ENCODE measurements at regions not wholly inside any gene's neighbourhood (a gene's known extent, or its start where the extent isn't known, plus 50 kb on each side); places are given as distances from the start of the nearest gene placed in this dataset.
"Not testable (repeated sequence)": the region's sequence is repeated elsewhere in the genome, so short reads cannot be mapped to it uniquely, and the experiment has no call there.

- H3K36me3 ChIP-seq (ENCODE audit: control insufficient read depth in 2 of 3, insufficient read depth in 3 of 3, low read length in 3 of 3); H3K4me1 ChIP-seq (ENCODE audit: control insufficient read depth in 2 of 3, insufficient read depth in 2 of 3, low read depth in 1 of 3, low read length in 3 of 3); intact Hi-C loops (cut with DNase I); H3K27me3 ChIP-seq (ENCODE audit: control insufficient read depth, insufficient read depth, low read length); DNase-seq; H3K9me3 ChIP-seq (ENCODE audit: control insufficient read depth in 2 of 3, insufficient read depth in 1 of 3, low read length in 3 of 3); H3K9ac ChIP-seq (ENCODE audit: low read length in 3 of 3); H3K4me3 ChIP-seq (ENCODE audit: low read length in 3 of 3); FAIRE-seq; H3K27ac ChIP-seq (ENCODE audit: low read depth in 2 of 2, low read length in 2 of 2): not testable (repeated sequence)
Measured at GRCh38 chr4:86413426-86413825, 53.6 kb upstream of the MAPK10 start.

- Histone ChIP-seq H3K9me3 (ENCODE audit: control insufficient read depth in 2 of 3, insufficient read depth in 1 of 3, low read length in 3 of 3) (no peaks in the 10 kb centered on the region), H3K9ac (ENCODE audit: low read length in 3 of 3) (no peak overlapping the region), H3K27me3 (ENCODE audit: control insufficient read depth, insufficient read depth, low read length) (no peaks in the 10 kb centered on the region), H3K4me1 (ENCODE audit: control insufficient read depth in 2 of 3, insufficient read depth in 2 of 3, low read depth in 1 of 3, low read length in 3 of 3) (peaks cover 0 to 2% (median 0%) of the 10 kb centered on the region in 3 donors), H3K27ac (ENCODE audit: low read depth in 2 of 2, low read length in 2 of 2) (no peak overlapping the region), H3K36me3 (ENCODE audit: control insufficient read depth in 2 of 3, insufficient read depth in 3 of 3, low read length in 3 of 3) (no peaks in the 10 kb centered on the region), H3K4me3 (ENCODE audit: low read length in 3 of 3) (no peak overlapping the region)
- no peak for FAIRE-seq
- DNase-seq: no peak
- intact Hi-C loops (cut with DNase I): no loop called here
- TF ChIP-seq CTCF (IDR thresholded peaks at IDR 0.05; ENCODE audit: borderline replicate concordance, extremely low read depth, insufficient read depth): no peak
Measured at GRCh38 chr4:86414686-86415085, 54.8 kb upstream of the MAPK10 start.

GRCh38 chr4:86416081-86416480 is 56.2 kb upstream of the MAPK10 start:
- H3K4me3 ChIP-seq (ENCODE audit: low read length in 3 of 3): no peak overlapping the region
- H3K9me3 ChIP-seq (ENCODE audit: control insufficient read depth in 2 of 3, insufficient read depth in 1 of 3, low read length in 3 of 3): no peaks in the 10 kb centered on the region
- no peak overlapping the region for H3K9ac ChIP-seq (ENCODE audit: low read length in 3 of 3)
- no peak overlapping the region for H3K27ac ChIP-seq (ENCODE audit: low read depth in 2 of 2, low read length in 2 of 2)
- intact Hi-C loops (cut with DNase I): no loop called here
- no peaks in the 10 kb centered on the region for H3K36me3 ChIP-seq (ENCODE audit: control insufficient read depth in 2 of 3, insufficient read depth in 3 of 3, low read length in 3 of 3)
- peaks cover 0 to 2% (median 0%) of the 10 kb centered on the region in 3 donors for H3K4me1 ChIP-seq (ENCODE audit: control insufficient read depth in 2 of 3, insufficient read depth in 2 of 3, low read depth in 1 of 3, low read length in 3 of 3)
- DNase-seq (no peak), FAIRE-seq (no peak)
- H3K27me3 ChIP-seq (ENCODE audit: control insufficient read depth, insufficient read depth, low read length): no peaks in the 10 kb centered on the region
- no peak for TF ChIP-seq CTCF (IDR thresholded peaks at IDR 0.05; ENCODE audit: borderline replicate concordance, extremely low read depth, insufficient read depth)

GRCh38 chr4:86421461-86421860 is 61.6 kb upstream of the MAPK10 start:
- Histone ChIP-seq H3K9ac (ENCODE audit: low read length in 3 of 3) (no peak overlapping the region), H3K27ac (ENCODE audit: low read depth in 2 of 2, low read length in 2 of 2) (no peak overlapping the region), H3K27me3 (ENCODE audit: control insufficient read depth, insufficient read depth, low read length) (no peaks in the 10 kb centered on the region), H3K9me3 (ENCODE audit: control insufficient read depth in 2 of 3, insufficient read depth in 1 of 3, low read length in 3 of 3) (no peaks in the 10 kb centered on the region), H3K36me3 (ENCODE audit: control insufficient read depth in 2 of 3, insufficient read depth in 3 of 3, low read length in 3 of 3) (no peaks in the 10 kb centered on the region), H3K4me3 (ENCODE audit: low read length in 3 of 3) (no peak overlapping the region), H3K4me1 (ENCODE audit: control insufficient read depth in 2 of 3, insufficient read depth in 2 of 3, low read depth in 1 of 3, low read length in 3 of 3) (no peaks in the 10 kb centered on the region)
- no peak for TF ChIP-seq CTCF (IDR thresholded peaks at IDR 0.05; ENCODE audit: borderline replicate concordance, extremely low read depth, insufficient read depth)
- DNase-seq (no peak), FAIRE-seq (no peak)
- intact Hi-C loops (cut with DNase I): no loop called here
